ENCODE measurements at regions not wholly inside any gene's neighbourhood (a gene's known extent, or its start where the extent isn't known, plus 50 kb on each side); places are given as distances from the start of the nearest gene placed in this dataset.

GRCh38 chr3:42037318-42037945 lies 53.7 kb upstream of the TRAK1 start:
- DNase-seq (ENCODE audit: low read depth), result no peak

DNA sequence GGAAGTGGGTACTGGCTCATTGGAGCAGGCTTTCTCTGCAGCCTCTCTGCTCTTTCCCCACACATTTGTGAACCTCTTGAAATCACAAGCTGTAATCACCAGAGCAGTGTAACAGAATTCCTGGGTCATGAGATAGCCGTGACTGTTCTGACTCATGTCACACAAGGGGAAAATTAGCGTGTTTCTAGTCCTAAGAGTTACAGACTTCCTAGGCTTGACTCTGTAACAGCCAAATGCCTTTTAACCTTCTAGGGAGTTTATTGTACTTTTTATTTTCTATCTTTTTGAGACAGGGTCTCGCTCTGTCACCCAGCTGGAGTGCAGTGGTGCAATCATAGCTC lies 54.7 kb upstream of the TRAK1 start:
- peak; percentile 89 for DNase-seq (ENCODE audit: low read depth)

- no peak for DNase-seq (ENCODE audit: low read depth)
These were observed 55.2 kb upstream of the TRAK1 start for GRCh38 chr3:42035816-42036482.

DNA sequence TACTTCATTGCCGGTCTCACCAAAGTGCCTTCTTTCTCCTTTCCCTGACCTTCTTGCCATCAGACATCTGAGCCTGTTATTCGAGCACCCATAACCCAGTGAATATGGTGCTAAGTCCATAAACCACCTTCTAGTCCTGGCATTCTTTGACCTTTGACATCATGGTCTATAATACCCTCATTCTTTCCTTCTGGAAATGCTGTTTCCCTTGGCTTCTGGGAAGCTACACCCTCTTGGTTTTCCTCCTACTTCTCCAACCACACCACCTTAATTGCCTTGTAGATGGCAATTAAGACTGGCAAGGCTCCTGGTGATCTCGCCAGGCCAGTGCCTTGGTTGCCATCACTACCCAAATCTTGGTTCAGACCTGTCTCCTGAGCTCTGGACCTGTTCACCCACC lies 56.1 kb upstream of the TRAK1 start:
- no peak for DNase-seq (ENCODE audit: low read depth)

DNA sequence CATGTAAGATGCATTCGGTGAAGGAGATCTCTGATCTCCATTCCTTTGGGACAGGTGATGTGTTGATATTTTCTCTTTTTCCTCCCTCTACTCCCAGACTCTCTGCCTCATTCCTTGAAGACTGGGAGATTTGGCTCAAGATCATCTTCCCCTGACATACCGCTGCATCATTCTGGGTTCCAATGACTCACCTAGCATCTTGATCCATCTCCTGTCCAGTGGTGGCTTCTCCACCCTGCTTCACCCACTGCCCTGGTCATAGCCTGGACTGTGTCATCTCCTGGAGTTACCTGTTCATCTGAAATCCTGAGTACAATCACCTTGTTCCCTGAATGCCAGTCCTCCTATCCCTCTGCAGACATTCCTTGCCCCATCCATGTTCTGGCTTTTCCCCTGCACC lies 57.4 kb upstream of the TRAK1 start:
- no peak for DNase-seq (ENCODE audit: low read depth)

GRCh38 chr3:42032693-42033349 lies 58.3 kb upstream of the TRAK1 start:
- peak; percentile 95 for DNase-seq (ENCODE audit: low read depth)

GRCh38 chr3:42031808-42032480 lies 59.2 kb upstream of the TRAK1 start:
- DNase-seq (ENCODE audit: low read depth), result no peak

DNA sequence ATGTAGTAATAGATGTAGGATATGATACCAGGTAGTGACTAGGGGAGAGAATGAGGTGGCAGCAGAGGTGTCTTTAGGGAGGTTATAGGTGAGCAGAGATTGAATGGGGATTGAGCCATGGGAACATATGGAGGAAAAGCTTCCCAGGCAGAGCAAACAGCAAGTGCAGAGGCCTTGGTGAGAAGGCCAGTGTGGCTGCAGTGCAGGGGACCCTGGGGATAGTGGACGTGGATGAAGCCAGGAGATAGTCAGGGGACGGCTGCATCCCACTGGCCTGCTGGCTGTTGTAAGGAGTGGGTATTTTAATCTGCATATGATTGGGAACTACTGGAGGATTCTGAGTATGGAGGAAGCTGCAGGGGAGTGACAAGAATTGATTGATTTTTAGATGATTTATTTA lies 62.7 kb upstream of the TRAK1 start:
- no peak for DNase-seq (ENCODE audit: low read depth)

GRCh38 chr3:42027571-42027970 lies 63.6 kb upstream of the TRAK1 start:
- no peak for DNase-seq (ENCODE audit: low read depth)

DNA sequence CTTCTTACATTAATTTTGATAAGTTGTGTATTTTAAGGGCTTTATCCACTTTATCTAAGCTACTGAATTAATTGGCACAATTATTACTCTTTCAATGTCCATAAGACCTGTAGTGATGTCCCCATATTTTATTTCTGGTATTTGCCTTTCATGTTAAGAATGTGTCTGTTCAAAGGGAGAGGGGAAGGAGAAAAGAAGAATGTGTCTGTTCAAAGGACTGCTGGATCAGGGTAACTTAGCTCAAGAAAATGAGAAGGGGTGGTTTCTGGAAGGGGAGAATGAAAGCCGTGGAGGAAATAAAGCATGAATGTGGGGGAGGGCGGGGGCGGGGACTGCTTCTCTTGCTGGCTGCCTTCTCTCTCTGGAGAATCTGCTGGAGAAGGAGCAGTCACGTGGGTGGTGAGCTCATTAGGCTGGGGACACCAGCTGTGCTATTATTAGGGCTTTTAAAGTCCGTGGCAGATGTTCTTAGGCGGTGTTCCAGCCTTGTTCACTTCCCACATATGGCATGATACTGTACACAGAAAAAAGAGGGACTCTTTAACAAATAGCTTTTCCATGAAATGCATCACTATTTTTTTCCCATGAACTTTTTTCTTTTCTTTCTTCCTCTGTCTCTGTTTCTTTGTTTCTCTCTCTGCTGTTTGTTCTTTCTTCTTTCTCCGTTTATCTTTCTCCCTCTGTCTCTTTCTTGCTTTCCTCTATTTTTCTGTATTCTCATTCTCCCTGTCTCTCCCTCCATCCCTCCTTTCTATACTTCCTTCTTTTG lies 63.7 kb upstream of the ULK4 start:
- peak; percentile 96 for DNase-seq (ENCODE audit: low read depth)

GRCh38 chr3:42024591-42025351 lies 62.9 kb upstream of the ULK4 start:
- peak; percentile 46 for DNase-seq (ENCODE audit: low read depth)

DNA sequence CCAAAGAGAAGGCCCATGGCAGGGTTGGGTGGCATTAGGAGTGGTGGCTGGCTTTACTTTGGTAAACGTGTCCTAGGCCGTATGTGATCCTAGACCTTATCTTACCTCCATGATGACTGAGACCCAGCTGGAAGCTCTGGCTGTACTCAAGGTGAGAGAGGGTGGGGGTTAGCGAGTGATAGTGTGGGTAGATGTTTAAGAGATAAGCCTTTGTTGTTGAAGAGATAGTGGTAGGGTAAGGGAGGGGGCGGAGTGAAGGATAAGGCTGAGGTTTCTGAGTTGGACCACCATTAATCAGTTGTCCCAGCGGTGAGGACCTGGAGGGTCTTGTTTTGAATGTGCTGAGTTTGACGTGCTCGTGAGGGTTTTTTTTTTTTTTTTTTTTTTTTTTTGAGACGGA lies 61.5 kb upstream of the ULK4 start:
- DNase-seq (ENCODE audit: low read depth), result no peak

DNA sequence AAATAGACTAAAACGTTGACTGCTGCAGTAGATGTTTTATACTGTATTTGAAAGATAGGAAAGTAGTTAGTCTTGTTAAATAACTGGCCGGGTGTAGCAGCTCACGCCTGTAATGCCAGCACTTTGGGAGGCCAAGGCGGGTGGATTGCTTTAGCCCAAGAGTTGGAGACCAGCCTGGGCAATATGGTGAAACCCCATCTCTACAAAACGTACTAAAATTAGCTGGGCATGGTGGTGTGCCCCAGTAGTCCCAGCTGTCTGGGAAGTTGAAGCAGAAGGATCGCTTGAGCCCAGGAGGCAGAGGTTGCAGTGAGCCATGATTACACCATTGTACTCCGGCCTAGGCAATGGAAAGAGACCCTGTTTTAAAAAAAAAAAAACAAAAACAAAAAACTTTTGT lies 60.5 kb upstream of the ULK4 start:
- no peak for DNase-seq (ENCODE audit: low read depth)

DNA sequence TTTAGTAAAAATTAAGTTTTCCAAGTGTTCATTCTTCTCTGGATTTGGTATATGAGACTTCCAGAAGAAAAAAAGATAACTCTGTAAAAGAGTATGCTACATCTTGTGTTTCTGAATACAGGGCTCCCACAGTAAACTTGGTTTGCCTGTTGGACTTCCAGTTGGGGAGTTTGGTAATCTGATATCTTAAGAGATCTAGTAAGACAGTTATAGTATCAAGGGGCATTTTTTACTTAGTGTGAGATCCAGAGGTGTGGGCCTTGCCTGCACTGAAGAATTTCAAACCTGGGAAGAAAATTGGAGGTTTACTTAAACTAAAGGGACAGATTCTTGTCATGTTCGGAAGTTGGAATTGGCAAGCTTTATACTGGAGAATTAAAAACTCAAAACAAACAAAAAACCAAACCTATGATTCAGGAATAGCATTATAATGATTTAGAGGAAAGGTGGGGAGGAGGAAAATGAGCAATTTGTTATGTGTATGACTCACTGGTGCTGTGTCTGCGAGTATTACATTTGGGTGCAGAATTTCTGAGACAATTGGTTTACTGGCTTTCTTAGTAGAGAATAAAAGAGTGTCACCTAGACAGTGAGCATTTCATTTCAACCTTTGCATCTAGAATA lies 58.9 kb upstream of the ULK4 start:
- peak; percentile 40 for DNase-seq (ENCODE audit: low read depth)

DNA sequence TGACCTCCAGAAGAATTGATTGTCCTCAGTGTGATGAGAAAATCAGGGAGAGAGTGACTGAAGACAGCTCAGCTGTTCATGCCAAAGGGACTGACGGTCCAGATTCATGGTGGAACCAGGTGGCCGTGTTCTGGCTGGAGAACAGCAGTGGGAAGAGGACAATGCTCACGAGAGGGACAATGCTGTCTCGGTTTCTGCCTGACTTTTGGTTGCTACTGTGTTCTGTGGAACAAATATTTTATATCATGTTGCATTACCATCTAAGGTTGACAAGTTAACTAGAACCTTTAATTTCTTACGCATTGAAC lies 58.0 kb upstream of the ULK4 start:
- no peak for DNase-seq (ENCODE audit: low read depth)

DNA sequence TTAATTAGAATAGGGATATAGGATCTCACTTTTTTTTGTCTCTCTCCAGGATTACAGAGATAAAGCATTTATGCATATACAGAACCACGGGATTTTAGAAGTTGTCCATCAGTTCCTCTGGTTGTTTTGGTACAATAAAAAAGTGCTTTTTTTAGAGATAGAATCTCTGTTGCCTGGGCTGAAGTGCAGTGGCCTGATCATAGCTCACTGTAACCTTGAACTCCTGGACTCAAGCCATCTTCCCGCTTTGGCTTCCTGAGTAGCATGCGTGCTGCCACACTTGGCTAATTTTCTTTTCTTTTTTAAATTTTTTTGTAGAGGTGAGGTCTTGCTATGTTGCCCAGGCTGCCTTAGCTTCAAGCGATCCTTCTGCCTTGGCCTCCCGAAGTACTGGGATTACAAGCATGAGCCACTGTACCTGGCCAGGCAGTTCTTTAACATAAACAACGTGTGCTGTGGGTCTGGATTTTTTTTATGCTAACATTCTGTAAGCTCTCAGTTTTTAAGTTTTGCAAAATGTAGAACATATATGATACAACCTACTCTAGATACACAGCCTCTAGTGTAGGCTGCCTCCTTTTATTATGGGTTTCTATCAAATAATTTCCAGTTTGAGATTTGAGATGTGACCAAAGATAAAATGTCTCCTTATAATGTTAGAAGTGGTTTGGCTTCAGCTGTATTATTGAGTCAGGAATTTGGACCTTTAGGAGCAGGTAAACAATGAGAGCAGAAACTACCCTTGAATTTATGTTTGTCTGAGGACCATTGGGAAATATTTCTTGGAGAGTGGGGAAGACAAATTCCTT lies 57.4 kb upstream of the ULK4 start:
- DNase-seq (ENCODE audit: low read depth), result no peak

GRCh38 chr3:42014921-42015533 lies 53.1 kb upstream of the ULK4 start:
- DNase-seq (ENCODE audit: low read depth), result peak; percentile 52

DNA sequence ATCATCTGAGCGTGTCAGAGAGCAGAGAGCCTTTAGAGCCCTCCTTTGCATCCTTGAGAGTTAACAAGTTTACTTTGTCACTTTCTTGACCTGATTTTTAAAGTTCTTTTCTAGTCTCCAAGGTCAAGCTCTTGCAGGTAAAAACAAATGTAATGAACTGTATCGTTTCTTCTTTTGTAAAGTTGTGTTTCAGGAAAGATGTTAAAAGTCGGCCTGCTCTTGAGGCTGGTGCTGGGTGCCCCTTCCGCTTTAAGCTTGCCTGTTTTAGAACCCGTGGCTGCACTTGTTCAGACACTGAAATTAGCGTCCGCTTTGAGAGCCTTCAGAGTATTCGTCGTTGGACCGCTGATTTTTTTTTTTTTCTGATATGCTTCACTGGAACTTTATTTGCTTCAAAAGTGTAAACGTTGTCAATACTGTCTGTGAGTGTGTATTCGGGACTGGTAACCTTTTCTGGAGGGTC lies 52.6 kb upstream of the ULK4 start:
- DNase-seq (ENCODE audit: low read depth), result no peak

DNA sequence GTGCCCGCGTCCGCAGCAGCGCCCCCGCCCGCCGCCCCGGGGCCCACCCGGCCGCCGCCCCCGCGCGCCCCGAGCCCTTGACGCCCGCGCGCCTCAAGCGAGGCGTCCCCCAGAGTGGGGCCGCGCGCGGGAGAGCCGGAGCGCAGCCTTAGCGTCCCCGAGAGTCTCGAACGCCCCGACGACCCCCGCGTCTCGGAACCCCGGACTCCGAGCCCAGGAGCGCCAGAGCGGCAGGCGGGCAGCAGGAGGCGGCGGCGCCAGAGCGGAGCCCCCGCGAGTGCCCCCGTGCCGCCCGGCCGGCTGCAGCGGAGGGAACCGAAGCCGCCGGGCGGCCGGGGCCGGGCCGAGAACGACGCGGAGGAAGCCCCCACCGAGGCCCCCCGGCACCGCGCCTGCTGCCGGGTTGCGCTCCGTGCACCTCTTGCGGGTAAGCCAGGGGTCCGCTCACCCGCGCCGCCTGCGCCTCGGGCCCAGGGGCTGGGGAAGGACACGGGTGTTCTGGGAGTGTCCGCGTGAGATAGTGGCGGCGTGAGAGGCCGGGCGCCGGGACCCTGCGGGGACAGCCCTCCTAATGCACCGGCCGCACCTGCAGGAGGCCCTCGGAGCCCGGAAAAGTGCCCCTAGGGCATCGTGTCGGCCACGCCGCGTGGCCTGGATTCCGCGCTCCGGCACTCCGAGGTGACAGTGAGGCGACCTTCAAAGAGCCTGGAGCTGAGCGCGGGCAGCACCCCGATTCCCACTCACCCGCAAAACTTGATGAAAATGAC lies 52.0 kb upstream of the ULK4 start:
- no peak for DNase-seq (ENCODE audit: low read depth)

Data from fibroblast of gingiva (primary cell).